D721Med (cell line): ENCODE measurements at regions not wholly inside any gene's neighbourhood (a gene's known extent, or its start where the extent isn't known, plus 50 kb on each side); places are given as distances from the start of the nearest gene placed in this dataset.
"Not testable (repeated sequence)": the region's sequence is repeated elsewhere in the genome, so short reads cannot be mapped to it uniquely, and the experiment has no call there.

Source experiments
- DNase-seq: peaks from one replicate; pipeline ENCODE4 v3.0.0; 2011; ENCODE audit warnings: low spot score; ENCODE audit not compliant: insufficient read length
- FAIRE-seq: peaks from 2 replicates; lab custom pipeline; 2011; peaks lifted over from hg19 to GRCh38; lab: Jason Lieb, UNC
- TF ChIP-seq, protein P1 (sequence below): IDR thresholded peaks from 2 replicates; pipeline ENCODE4 v1.5.1; 2012; ENCODE audit warnings: mild to moderate bottlenecking, control low read depth; ENCODE audit not compliant: insufficient read depth; ENCODE audit errors: missing control alignments

GRCh38 chr12:115870021-115870420 lies 407.5 kb downstream of the MED13L start:
- DNase-seq (no peak), FAIRE-seq (no peak)
- TF ChIP-seq, protein P1, sequence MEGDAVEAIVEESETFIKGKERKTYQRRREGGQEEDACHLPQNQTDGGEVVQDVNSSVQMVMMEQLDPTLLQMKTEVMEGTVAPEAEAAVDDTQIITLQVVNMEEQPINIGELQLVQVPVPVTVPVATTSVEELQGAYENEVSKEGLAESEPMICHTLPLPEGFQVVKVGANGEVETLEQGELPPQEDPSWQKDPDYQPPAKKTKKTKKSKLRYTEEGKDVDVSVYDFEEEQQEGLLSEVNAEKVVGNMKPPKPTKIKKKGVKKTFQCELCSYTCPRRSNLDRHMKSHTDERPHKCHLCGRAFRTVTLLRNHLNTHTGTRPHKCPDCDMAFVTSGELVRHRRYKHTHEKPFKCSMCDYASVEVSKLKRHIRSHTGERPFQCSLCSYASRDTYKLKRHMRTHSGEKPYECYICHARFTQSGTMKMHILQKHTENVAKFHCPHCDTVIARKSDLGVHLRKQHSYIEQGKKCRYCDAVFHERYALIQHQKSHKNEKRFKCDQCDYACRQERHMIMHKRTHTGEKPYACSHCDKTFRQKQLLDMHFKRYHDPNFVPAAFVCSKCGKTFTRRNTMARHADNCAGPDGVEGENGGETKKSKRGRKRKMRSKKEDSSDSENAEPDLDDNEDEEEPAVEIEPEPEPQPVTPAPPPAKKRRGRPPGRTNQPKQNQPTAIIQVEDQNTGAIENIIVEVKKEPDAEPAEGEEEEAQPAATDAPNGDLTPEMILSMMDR, result no peak

DNA sequence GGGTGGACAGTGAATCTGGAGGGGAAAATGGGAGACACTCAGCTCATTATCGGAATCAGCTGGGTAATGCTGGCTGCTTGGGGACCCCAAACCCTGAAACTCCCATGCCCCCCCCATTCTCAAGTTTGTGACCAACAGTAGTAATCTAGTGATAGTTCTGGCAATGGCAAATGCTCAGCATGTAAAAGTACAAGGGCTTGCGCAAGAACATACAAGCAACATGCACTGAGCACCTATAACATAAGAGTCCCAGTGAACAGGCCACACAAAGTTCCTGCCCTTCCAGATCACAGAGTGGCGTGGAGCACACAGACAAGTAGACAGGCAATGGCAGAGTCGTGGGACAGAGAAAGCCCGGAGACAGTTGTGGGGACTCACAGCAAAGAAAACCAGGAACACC lies 407.9 kb downstream of the MED13L start:
- TF ChIP-seq, protein P1, result no peak
- no peak for FAIRE-seq

GRCh38 chr12:115868624-115869023 lies 408.9 kb downstream of the MED13L start:
- no peak for FAIRE-seq
- TF ChIP-seq, protein P1, result no peak
- DNase-seq, result no peak

More for the DNA sequence above, 407.9 kb downstream of the MED13L start:
- no peak for DNase-seq

DNA sequence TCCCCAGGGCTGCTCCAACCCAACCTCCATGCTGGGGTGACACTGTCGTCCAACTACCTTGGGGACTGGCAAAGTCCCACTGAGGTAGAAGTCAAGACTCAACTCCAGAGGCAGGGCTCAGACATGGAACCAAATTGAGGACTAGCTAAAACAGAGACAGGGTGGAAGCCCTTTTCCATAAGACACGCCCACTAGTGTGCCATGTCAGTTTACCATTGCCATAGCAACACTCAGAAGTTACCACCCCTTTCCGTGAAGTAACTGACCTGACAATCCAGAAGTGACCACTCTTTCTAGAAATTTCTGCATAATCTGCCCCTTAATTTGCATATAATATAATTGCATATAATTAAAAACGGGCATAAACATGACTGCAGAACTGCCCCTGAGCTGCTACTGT lies 409.6 kb downstream of the MED13L start:
- FAIRE-seq (no peak), DNase-seq (no peak)

DNA sequence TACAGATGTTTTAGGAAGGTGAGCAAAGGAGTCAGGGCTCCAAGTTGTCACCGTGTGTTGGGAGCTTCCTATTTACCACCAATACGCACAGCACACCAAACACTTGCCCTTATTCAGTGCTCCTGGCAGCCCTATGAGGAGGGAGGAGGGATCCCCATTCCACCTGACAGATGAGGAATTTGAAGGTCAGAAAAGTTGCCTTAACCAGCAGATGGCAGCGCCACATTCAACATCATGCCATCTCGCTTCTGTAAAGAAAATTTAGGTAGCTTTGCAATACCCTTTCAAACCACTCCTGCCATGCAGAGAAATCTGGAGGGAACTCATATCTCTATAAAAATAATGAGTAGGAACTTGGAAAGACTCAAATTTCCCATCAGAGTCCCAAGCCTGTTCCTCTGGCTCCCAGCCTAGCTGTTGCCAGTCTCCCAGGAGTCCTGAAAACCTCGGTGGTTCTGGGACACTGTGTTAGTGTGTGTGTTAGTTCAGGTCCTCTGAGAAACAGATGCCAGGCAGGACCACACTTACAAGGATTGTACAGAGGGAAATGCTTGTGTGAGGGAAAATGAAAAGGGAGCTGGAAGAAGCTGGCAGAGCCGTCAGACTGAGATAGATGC lies 410.5 kb downstream of the MED13L start:
- TF ChIP-seq, protein P1, result peak; percentile 35
- FAIRE-seq (no peak), DNase-seq (no peak)

More for the DNA sequence above, 409.6 kb downstream of the MED13L start:
- TF ChIP-seq, protein P1, result no peak

DNA sequence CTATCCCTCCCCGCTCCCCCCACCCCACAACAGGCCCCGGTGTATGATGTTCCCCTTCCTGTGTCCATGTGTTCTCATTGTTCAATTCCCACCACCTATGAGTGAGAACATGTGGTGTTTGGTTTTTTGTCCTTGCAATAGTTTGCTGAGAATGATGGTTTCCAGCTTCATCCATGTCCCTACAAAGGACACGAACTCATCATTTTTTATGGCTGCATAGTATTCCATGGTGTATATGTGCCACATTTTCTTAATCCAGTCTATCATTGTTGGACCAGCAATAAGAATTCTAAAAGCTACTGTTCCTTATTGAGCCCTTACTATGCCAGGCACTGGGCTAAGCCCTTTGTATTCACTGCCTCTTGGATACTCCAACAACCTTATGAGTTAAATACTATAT lies 411.2 kb downstream of the MED13L start:
- DNase-seq, FAIRE-seq: not testable (repeated sequence)

DNA sequence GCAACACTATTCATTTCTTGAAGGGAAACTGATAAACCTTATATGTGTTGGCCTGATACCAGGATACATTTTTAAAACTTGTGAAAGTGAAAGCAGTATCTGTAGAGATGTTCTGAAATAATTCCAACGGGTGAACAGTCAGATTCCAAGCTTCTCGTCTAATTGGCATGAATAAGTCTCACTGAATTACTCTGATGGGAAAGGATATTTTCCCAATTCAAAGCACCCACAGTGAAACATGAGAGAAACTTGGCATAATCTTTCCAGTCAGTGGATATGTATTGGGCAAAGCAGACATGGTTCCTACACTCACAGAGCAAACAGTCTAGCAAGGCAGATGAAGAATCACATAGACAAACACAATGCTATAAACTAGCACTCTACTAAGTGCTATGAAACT lies 413.1 kb downstream of the MED13L start:
- DNase-seq, result no peak
- TF ChIP-seq, protein P1, result no peak
- FAIRE-seq, result no peak
